NB4 (cell line): ENCODE measurements at regions not wholly inside any gene's neighbourhood (a gene's known extent, or its start where the extent isn't known, plus 50 kb on each side); places are given as distances from the start of the nearest gene placed in this dataset.

Experiments used
- POLR2A ChIP-seq: IDR thresholded peaks from 2 replicates; pipeline ENCODE4 v1.6.1; 2011; ENCODE audit warnings: mild to moderate bottlenecking; ENCODE audit not compliant: insufficient read length; ENCODE audit errors: extremely low read depth
- TF ChIP-seq, protein P1 (sequence below): IDR thresholded peaks from one replicate; pipeline ENCODE4 v1.5.1; 2012; ENCODE audit warnings: low read depth, low read length
- TF ChIP-seq, protein P2 (sequence below): IDR thresholded peaks from 2 replicates; pipeline ENCODE4 v1.6.1; 2011; ENCODE audit warnings: low read depth, low read length

DNA sequence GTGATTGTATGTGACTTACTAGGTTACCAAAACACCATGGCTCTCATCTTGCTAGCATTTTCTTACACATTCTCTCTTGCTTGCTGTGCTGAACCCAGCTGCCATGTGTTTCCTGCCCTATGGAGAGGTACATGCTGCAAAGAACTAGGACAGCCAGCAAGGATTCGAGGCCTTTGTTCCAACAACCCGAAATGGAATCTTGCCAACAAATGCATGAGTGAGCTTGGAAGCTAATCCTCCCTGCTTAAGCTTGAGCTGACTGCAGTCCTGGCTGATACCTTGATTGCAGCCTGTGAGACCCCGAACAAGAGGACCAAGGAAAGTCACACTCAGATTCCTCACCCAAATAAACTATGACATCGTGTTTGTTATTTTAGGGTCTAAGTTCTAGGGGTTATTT is 651.2 kb downstream of the SLITRK6 start:
- TF ChIP-seq, protein P1, sequence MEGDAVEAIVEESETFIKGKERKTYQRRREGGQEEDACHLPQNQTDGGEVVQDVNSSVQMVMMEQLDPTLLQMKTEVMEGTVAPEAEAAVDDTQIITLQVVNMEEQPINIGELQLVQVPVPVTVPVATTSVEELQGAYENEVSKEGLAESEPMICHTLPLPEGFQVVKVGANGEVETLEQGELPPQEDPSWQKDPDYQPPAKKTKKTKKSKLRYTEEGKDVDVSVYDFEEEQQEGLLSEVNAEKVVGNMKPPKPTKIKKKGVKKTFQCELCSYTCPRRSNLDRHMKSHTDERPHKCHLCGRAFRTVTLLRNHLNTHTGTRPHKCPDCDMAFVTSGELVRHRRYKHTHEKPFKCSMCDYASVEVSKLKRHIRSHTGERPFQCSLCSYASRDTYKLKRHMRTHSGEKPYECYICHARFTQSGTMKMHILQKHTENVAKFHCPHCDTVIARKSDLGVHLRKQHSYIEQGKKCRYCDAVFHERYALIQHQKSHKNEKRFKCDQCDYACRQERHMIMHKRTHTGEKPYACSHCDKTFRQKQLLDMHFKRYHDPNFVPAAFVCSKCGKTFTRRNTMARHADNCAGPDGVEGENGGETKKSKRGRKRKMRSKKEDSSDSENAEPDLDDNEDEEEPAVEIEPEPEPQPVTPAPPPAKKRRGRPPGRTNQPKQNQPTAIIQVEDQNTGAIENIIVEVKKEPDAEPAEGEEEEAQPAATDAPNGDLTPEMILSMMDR, result no peak
- TF ChIP-seq, protein P2, sequence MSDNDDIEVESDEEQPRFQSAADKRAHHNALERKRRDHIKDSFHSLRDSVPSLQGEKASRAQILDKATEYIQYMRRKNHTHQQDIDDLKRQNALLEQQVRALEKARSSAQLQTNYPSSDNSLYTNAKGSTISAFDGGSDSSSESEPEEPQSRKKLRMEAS, result no peak
- TF ChIP-seq POLR2A, result no peak
